Head of caudate nucleus (tissue), 42 donors: ENCODE measurements at regions not wholly inside any gene's neighbourhood (a gene's known extent, or its start where the extent isn't known, plus 50 kb on each side); places are given as distances from the start of the nearest gene placed in this dataset.
"Not testable (repeated sequence)": the region's sequence is repeated elsewhere in the genome, so short reads cannot be mapped to it uniquely, and the experiment has no call there.

Source experiments
- DNase-seq, 42 donors: peaks; one replicate each; pipeline versions ENCODE4 v3.0.0 to v3.0.0-alpha.2; 2020 to 2021; ENCODE audit warnings: mixed read lengths in 7 of 42
- intact Hi-C: fragments of 100-400 bp; cut with DNase I; formaldehyde crosslinking; loops from one replicate; pipeline ENCODE4 v1.15.0; 2022

GRCh38 chr16:65833171-65833871 is 533.2 kb upstream of the CDH5 start:
- intact Hi-C loops = no loop called here
- DNase-seq = no peak

GRCh38 chr16:65832679-65833078 is 533.8 kb upstream of the CDH5 start:
- no peak for DNase-seq

GRCh38 chr16:65831903-65832666 is 534.4 kb upstream of the CDH5 start:
- intact Hi-C loops = no loop called here
- DNase-seq = no peak

More at GRCh38 chr16:65832679-65833078, 533.8 kb upstream of the CDH5 start:
- intact Hi-C loops = no loop called here

- DNase-seq = no peak
- intact Hi-C loops = no loop called here
Measured at GRCh38 chr16:65829076-65829475, 537.4 kb upstream of the CDH5 start.

GRCh38 chr16:65828296-65828695 is 538.2 kb upstream of the CDH5 start:
- DNase-seq = no peak
- intact Hi-C loops = no loop called here

GRCh38 chr16:65827231-65827630 is 539.3 kb upstream of the CDH5 start:
- DNase-seq = no peak
- intact Hi-C loops = no loop called here

GRCh38 chr16:65825191-65825856 is 541.2 kb upstream of the CDH5 start:
- DNase-seq = no peak
- intact Hi-C loops = no loop called here

- intact Hi-C loops = no loop called here
- peak in 1 of 42 donors; percentile 3 for DNase-seq
Measured at GRCh38 chr16:65822148-65822547, 544.3 kb upstream of the CDH5 start.

- intact Hi-C loops = no loop called here
- peak in 1 of 42 donors; percentile 3 for DNase-seq
Measured at GRCh38 chr16:65819136-65819898, 547.2 kb upstream of the CDH5 start.

- DNase-seq = peak in 1 of 42 donors; percentile 14
- intact Hi-C loops = no loop called here
Measured at GRCh38 chr16:65817799-65818198, 548.7 kb upstream of the CDH5 start.

- DNase-seq = peak in 2 of 42 donors; percentile 5 to 25
- intact Hi-C loops = no loop called here
Measured at GRCh38 chr16:65817066-65817465, 549.4 kb upstream of the CDH5 start.

GRCh38 chr16:65816556-65816955 is 549.9 kb upstream of the CDH5 start:
- peak in 1 of 42 donors; percentile 12 for DNase-seq
- intact Hi-C loops = no loop called here

GRCh38 chr16:65815707-65816106 is 550.8 kb upstream of the CDH5 start:
- no peak for DNase-seq
- intact Hi-C loops = no loop called here

GRCh38 chr16:65813879-65814278 is 552.6 kb upstream of the CDH5 start:
- intact Hi-C loops = not testable (repeated sequence)
- DNase-seq = peak in 1 of 42 donors; percentile 12

GRCh38 chr16:65809627-65810026 is 556.9 kb upstream of the CDH5 start:
- intact Hi-C loops = no loop called here
- peak in 1 of 42 donors; percentile 31 for DNase-seq

- intact Hi-C loops = no loop called here
- DNase-seq = peak in 2 of 42 donors; percentile 3 to 24
Measured at GRCh38 chr16:65808790-65809189, 557.7 kb upstream of the CDH5 start.

GRCh38 chr16:65807858-65808257 is 558.6 kb upstream of the CDH5 start:
- no peak for DNase-seq
- intact Hi-C loops = no loop called here

GRCh38 chr16:65805704-65806103 is 560.8 kb upstream of the CDH5 start:
- DNase-seq, intact Hi-C loops: not testable (repeated sequence)

GRCh38 chr16:65796481-65796880 is 570.0 kb upstream of the CDH5 start:
- intact Hi-C loops = no loop called here
- no peak for DNase-seq
